ENCODE measurements at regions not wholly inside any gene's neighbourhood (a gene's known extent, or its start where the extent isn't known, plus 50 kb on each side); places are given as distances from the start of the nearest gene placed in this dataset.
"Not testable (repeated sequence)": the region's sequence is repeated elsewhere in the genome, so short reads cannot be mapped to it uniquely, and the experiment has no call there.

GRCh38 chr7:13107291-13107690 is 419.9 kb downstream of the ARL4A start:
- no peak for DNase-seq

DNA sequence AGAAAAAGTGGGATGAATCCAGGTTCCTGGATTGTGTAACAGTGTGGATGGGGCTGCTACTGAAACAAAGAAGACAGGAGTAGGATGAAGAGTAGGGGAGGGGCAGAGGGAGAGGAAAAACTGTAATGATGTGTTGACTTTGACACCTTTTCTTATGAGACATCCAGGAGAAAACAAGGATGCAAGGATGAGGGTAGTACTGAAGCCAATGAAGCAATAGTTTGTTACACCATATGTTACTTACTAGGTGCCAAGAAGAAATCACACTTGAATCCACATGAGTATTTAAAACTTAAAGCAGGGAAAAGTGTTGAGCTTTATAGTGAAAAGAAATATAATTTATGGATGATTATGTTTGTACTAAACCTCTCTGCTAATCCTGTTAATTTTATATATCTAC is 420.6 kb downstream of the ARL4A start:
- DNase-seq: no peak

GRCh38 chr7:13109201-13109600 is 421.8 kb downstream of the ARL4A start:
- no peak for DNase-seq

GRCh38 chr7:13110107-13110506 is 422.7 kb downstream of the ARL4A start:
- no peak for DNase-seq

DNA sequence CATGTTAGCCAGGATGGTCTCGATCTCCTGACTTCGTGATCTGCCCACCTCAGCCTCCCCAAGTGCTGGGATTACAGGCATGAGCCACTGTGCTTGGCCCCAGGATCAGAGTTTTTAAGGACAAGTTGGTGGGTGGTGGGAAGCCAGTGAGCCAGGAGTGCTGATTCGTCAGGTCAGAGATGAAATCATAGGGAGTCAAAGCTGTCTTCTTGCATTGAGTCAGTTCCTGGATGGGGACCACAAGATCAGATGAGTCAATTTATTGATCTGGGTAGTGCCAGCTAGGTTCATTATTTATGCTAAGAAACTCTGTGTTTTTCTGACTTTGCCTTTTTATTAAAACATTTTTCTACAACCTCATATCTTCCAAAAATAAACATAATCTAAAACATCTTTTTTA is 423.8 kb downstream of the ARL4A start:
- no peak for DNase-seq

- DNase-seq: not testable (repeated sequence)
Measured at GRCh38 chr7:13114240-13114639, 426.8 kb downstream of the ARL4A start.

GRCh38 chr7:13115157-13115772 is 427.8 kb downstream of the ARL4A start:
- DNase-seq: no peak

GRCh38 chr7:13115855-13116254 is 428.4 kb downstream of the ARL4A start:
- no peak for DNase-seq

DNA sequence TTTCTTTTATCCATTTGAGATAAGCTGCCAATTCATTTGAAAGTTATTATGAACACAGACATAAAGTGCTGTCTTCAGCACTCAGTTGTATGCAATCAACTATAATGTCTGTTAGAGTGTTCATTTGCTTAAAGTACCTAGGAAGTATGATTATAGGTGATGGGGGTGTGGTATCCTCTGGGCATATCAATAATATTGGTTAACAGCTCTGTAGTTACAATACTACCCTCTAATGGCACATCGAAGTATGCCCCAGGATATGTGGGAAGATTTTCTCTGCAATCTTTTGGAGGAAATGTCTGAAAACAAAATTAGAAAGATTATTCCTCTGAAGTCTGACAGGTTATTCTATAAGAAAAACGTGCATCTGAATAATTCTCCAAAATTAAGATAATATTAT is 429.7 kb downstream of the ARL4A start:
- DNase-seq: no peak

DNA sequence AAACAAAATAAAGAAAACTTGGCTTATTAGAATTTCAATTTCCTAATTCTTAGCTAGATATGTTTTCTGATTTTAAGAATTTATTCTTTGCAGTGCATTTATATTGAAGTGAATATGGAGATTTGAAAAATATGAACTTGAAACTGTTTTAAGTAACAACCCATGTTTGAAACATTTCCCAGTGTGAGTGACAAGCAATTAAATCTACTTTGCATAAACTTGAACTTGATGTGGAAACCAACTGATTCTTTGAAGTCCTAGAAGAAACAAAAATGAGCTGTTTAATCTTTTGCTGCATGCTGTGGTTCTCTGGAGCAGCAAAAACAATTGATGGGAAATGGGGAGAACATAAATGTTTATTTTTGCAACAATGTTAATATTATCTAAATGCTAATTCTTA is 430.2 kb downstream of the ARL4A start:
- DNase-seq: no peak

DNA sequence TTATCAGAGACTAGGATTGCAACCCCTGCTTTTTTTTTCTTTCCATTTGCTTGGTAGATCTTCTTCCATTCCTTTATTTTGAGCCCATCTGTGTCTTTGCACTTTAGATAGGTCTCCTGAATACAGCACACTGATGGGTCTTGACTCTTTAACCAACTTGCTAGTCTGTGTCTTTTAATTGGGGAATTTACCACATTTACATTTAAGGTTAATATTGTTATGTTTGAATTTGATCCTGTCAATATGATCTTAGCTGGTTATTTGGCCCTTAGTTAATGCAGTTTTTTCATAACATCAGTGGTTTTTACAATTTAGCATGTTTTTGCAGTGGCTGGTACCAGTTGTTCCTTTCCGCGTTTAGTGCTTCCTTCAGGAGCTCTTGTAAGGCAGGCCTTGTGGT is 437.2 kb downstream of the ARL4A start:
- DNase-seq: not testable (repeated sequence)

GRCh38 chr7:13126347-13126746 is 438.9 kb downstream of the ARL4A start:
- no peak for DNase-seq

GRCh38 chr7:13130321-13130720 is 442.9 kb downstream of the ARL4A start:
- no peak for DNase-seq

DNA sequence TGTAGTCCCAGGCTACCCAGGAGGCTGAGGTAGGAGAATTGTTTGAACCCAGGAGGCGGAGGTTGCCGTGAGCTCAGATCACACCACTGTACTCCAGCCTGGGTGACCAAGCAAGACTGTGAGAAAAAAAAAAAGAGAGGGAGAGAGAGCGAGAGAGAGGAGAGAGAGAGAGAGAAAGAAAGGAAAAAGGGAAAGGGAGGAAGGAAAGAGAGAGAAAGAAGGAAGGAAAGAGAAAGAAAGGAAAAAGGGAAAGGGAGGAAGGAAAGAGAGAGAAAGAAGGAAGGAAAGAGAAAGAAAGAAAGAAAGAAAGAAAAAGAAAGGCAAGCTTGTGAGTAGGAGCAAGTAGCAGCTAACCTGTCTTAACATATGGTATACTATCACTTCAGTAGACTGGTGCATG is 443.5 kb downstream of the ARL4A start:
- DNase-seq: not testable (repeated sequence)

DNA sequence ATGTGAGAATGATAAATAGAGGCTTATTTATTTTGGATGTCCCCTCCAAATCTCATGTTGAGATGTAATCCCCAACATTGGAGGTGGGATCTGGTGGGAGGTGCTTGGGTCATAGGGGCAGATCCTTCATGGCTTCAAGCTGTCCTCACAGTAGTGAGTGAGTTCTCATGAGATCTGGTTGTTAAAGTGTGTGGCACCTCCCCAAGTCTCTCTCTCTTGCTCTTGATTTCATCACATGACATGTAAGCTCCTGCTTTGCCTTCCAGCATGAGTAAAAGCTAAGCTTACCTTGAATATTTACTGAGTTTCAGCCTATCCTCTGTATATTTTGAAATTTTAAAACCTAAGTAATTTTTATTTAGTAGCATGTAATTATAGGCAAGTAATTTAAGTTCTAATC is 444.9 kb downstream of the ARL4A start:
- DNase-seq: no peak

- DNase-seq: not testable (repeated sequence)
Measured at GRCh38 chr7:13136345-13136744, 448.9 kb downstream of the ARL4A start.

GRCh38 chr7:13139436-13139835 is 452.0 kb downstream of the ARL4A start:
- DNase-seq: no peak

GRCh38 chr7:13144673-13145072 is 457.2 kb downstream of the ARL4A start:
- peak; percentile 6 for DNase-seq

- no peak for DNase-seq
Measured at GRCh38 chr7:13148548-13148947, 461.1 kb downstream of the ARL4A start.

- DNase-seq: no peak
Measured at GRCh38 chr7:13151978-13152377, 464.5 kb downstream of the ARL4A start.

DNA sequence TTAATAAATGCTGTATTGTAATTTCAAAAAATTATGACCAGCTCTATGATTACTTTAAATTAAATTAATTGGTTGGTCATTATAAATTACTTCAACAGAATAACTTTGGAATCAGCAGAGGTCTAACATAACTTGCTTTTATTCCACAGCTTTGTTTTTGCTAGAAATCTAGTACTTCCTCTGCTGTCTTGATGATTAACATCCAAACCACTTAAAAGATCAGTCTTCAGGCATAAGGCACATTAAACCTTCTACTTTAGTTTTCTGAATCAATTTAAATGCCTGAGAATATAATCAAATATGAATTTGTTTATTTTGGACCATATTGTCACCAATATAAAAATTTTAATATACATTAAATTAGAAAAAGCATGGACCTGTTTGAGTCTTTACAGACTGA is 465.3 kb downstream of the ARL4A start:
- DNase-seq: no peak

DNA sequence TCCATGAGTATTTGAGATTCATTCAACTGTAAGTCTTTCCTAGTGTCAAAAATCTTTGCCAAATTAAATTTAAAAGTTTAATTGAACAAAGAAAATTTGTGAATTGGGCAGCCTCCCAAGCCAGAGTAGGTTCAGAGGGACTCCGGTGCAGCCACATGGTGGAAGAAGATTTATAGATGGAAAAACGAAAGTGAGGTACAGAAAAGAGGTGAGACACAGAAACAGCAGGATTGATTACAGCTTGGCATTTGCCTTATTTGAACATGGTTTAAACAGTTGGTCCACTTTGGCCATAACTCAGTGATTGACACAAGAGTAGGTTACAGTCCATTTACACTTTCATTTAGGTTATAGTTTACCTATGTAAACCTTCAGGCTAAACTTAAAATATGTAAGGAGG is 465.8 kb downstream of the ARL4A start:
- DNase-seq: no peak

- no peak for DNase-seq
Measured at GRCh38 chr7:13153742-13154141, 466.3 kb downstream of the ARL4A start.

DNA sequence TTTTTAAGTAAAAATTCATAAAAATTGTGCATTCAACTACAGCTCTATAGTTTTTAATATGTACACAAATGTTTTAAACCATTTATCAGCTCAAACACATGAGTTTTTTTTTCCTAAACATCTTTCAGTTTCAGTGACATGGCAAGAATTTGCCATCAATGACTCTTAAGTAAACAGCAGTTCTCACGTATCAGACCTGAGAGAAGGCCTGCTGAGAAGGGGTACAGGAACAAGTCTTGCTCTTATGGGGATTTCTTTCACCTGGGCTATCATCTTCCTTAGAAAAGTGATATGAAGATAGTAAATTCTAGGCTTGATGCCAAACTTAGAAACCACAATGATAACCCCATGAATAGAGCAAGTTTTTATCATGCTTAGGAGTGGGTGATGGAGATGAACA is 467.8 kb downstream of the ARL4A start:
- DNase-seq: no peak

- no peak for DNase-seq
Measured at GRCh38 chr7:13159003-13159402, 471.6 kb downstream of the ARL4A start.

All from NCI-H524 treated with DMSO at 0.1 percent for 48 hours (cell line).